Loucy (cell line): ENCODE measurements at regions not wholly inside any gene's neighbourhood (a gene's known extent, or its start where the extent isn't known, plus 50 kb on each side); places are given as distances from the start of the nearest gene placed in this dataset.

Source experiments
- H2AFZ ChIP-seq: fragments of 200-600 bp; sonication (generic); 2 replicates; pipeline ENCODE4 v1.6.0; 2016; ENCODE audit warnings: antibody characterized with exemption, mild to moderate bottlenecking, low read length, moderate library complexity
- H3F3A ChIP-seq: fragments of 200-600 bp; 2 replicates; pipeline ENCODE4 v1.6.0; 2016; ENCODE audit warnings: antibody characterized with exemption, low read depth, mild to moderate bottlenecking
- H3K27me3 ChIP-seq: fragments of 200-600 bp; sonication (generic); 2 replicates; pipeline ENCODE4 v1.6.1; 2014; ENCODE audit warnings: low read length, mild to moderate bottlenecking; ENCODE audit not compliant: insufficient read depth, poor library complexity, severe bottlenecking
- H3K36me3 ChIP-seq: fragments of 200-600 bp; sonication (generic); 2 replicates; pipeline ENCODE4 v1.6.1; 2016; ENCODE audit warnings: low read length; ENCODE audit not compliant: insufficient read depth
- H3K4me1 ChIP-seq: fragments of 200-600 bp; sonication (generic); 2 replicates; pipeline ENCODE4 v1.5.1; 2014; ENCODE audit warnings: low read length, mild to moderate bottlenecking; ENCODE audit not compliant: insufficient read depth, poor library complexity, severe bottlenecking
- H3K4me2 ChIP-seq: fragments of 200-600 bp; sonication (generic); 2 replicates; pipeline ENCODE4 v1.6.0; 2014; ENCODE audit warnings: antibody characterized with exemption, low read length, low read depth, mild to moderate bottlenecking; ENCODE audit not compliant: poor library complexity, severe bottlenecking
- H3K4me3 ChIP-seq: fragments of 200-600 bp; sonication (generic); 2 replicates; pipeline ENCODE4 v1.5.1; 2014; ENCODE audit warnings: low read length, mild to moderate bottlenecking, mixed read lengths; ENCODE audit not compliant: poor library complexity, severe bottlenecking
- H3K79me2 ChIP-seq: fragments of 200-600 bp; sonication (generic); 2 replicates; pipeline ENCODE4 v1.6.1; 2014; ENCODE audit warnings: low read length; ENCODE audit not compliant: insufficient read depth
- H3K9ac ChIP-seq: fragments of 200-600 bp; sonication (generic); 2 replicates; pipeline ENCODE4 v1.6.0; 2014; ENCODE audit warnings: mild to moderate bottlenecking, low read depth, low read length, moderate library complexity; ENCODE audit not compliant: poor library complexity, severe bottlenecking
- H3K9me2 ChIP-seq: fragments of 200-600 bp; sonication (generic); replicated peaks from 2 replicates; pipeline ENCODE4 v1.6.1; 2016; ENCODE audit warnings: low read depth, low read length, mixed read lengths
- H3K9me3 ChIP-seq: fragments of 200-600 bp; sonication (generic); 2 replicates; pipeline ENCODE4 v1.6.1; 2014; ENCODE audit warnings: mild to moderate bottlenecking, antibody characterized with exemption, low read length, low read depth; ENCODE audit not compliant: insufficient read depth
- H4K20me1 ChIP-seq: fragments of 200-600 bp; sonication (generic); 2 replicates; pipeline ENCODE4 v1.6.0; 2014; ENCODE audit warnings: antibody characterized with exemption, low read length, mild to moderate bottlenecking; ENCODE audit not compliant: insufficient read depth, poor library complexity, severe bottlenecking
- EZH2phosphoT487 ChIP-seq: fragments of 200-600 bp; IDR thresholded peaks from 2 replicates; pipeline ENCODE4 v1.6.1; 2018; ENCODE audit warnings: antibody characterized with exemption, mild to moderate bottlenecking, moderate library complexity, borderline replicate concordance
- TF ChIP-seq, protein P1 (sequence below): fragments of 200-600 bp; sonication (generic); conservative IDR thresholded peaks from 2 replicates; pipeline ENCODE4 v1.5.1; 2014; ENCODE audit warnings: mild to moderate bottlenecking, antibody characterized with exemption, low read length

DNA sequence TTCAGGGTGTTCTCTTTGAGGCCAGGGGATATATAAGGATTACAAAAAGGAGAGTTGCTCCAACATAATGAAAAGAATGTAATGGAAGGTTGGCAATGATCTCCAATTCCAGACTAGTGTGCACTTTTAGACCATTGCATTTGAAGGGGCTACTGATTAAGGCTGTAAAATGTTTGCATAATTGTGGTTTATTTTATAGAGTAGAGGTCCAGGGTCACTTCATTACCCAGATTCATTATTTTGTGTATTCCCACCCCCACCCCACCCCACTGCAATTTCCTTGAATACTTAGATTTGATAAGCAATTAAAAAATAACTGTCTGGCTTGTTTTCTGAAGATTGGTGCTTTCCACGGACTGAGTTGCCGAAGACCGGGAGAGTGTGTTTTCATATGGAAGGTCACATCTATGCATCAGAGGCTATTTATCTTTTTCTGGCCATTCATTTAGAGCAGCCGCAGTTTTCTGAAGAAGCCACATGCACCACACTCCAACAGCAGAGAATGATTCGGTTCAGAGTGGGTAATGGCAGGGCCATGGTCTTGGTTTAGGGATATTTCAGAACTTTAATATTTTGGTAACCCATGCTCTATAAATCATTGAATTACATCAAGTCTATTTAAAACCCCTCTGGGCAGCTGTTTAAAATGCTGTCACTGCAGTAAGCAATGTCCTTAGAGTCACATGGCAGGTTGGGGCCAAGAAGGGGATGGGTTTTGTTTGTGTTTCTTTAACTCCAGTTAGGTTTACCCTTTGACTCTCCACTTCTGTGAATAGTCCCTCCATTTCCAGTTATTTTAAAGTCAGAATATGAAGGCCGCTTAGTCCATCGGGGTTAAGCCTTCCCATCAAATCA lies 94.6 kb downstream of the TMEM30B start:
- Histone ChIP-seq H3K79me2 (no peaks in the 10 kb centered on the region), H3K9ac (no peak overlapping the region), H3K27me3 (no peaks in the 10 kb centered on the region), H2AFZ (no peak overlapping the region), H3K36me3 (no peaks in the 10 kb centered on the region), H3K9me2 (no peaks in the 10 kb centered on the region), H4K20me1 (no peaks in the 10 kb centered on the region), H3K4me3 (no peak overlapping the region), H3K4me1 (peaks cover 19% of the 10 kb centered on the region), H3K9me3 (no peaks in the 10 kb centered on the region), H3F3A (no peaks in the 10 kb centered on the region), H3K4me2 (no peak overlapping the region)
- no peak for TF ChIP-seq EZH2phosphoT487
- TF ChIP-seq, protein P1, sequence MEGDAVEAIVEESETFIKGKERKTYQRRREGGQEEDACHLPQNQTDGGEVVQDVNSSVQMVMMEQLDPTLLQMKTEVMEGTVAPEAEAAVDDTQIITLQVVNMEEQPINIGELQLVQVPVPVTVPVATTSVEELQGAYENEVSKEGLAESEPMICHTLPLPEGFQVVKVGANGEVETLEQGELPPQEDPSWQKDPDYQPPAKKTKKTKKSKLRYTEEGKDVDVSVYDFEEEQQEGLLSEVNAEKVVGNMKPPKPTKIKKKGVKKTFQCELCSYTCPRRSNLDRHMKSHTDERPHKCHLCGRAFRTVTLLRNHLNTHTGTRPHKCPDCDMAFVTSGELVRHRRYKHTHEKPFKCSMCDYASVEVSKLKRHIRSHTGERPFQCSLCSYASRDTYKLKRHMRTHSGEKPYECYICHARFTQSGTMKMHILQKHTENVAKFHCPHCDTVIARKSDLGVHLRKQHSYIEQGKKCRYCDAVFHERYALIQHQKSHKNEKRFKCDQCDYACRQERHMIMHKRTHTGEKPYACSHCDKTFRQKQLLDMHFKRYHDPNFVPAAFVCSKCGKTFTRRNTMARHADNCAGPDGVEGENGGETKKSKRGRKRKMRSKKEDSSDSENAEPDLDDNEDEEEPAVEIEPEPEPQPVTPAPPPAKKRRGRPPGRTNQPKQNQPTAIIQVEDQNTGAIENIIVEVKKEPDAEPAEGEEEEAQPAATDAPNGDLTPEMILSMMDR = no peak

DNA sequence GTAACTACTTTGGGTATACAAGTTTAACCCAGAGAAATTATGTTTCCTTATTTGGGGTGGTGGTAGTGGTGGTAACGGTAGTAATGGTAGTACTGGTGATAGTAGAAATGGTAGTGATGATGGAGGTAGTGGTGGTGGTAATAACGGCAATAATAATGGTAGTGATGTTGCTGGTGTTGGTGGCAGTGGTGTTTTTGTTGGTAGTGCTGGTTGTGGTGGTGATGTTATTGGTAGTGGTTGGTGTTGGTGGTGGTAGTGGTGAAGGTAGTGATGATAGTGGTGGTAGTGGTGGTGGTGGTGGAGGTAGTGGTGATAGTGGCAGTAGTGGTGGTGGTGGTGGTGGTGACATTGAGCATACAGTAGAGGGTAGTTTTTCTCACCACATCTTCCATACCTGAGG lies 95.6 kb downstream of the TMEM30B start:
- Histone ChIP-seq H3K9me3 (no peaks in the 10 kb centered on the region), H3K9me2 (no peaks in the 10 kb centered on the region), H3K27me3 (no peaks in the 10 kb centered on the region), H3K36me3 (no peaks in the 10 kb centered on the region), H3K9ac (no peak overlapping the region), H4K20me1 (no peaks in the 10 kb centered on the region), H3K4me2 (no peak overlapping the region), H3K4me1 (peaks cover 19% of the 10 kb centered on the region), H3K4me3 (no peak overlapping the region), H3F3A (no peaks in the 10 kb centered on the region), H2AFZ (no peak overlapping the region), H3K79me2 (no peaks in the 10 kb centered on the region)
- TF ChIP-seq, protein P1 = no peak
- TF ChIP-seq EZH2phosphoT487 = no peak

DNA sequence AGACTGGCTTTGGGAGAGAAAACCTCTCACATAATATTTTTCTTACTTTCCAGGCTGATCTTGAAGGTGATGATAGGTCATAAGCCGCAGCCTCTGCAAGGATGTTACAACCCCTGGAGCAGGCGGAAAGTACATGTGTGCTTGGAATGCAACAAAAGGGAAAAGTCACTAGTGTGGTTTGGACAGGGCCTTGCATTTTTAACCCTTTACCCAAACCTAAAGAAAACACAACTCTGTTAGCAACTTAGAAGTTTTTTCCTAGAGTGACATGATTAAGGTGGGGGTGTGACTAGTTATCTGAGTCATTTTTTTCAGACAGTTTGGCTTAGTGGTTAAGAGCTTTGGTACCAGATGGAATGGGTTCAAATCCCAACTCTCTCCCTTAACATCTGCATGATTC lies 97.0 kb downstream of the TMEM30B start:
- Histone ChIP-seq H3K9ac (no peak overlapping the region), H3K4me1 (peaks cover 19% of the 10 kb centered on the region), H3K27me3 (no peaks in the 10 kb centered on the region), H3F3A (no peaks in the 10 kb centered on the region), H3K9me3 (no peaks in the 10 kb centered on the region), H3K4me3 (no peak overlapping the region), H3K4me2 (peak overlapping the region; percentile 62), H3K79me2 (no peaks in the 10 kb centered on the region), H3K36me3 (no peaks in the 10 kb centered on the region), H4K20me1 (no peaks in the 10 kb centered on the region), H3K9me2 (no peaks in the 10 kb centered on the region), H2AFZ (no peak overlapping the region)
- no peak for TF ChIP-seq EZH2phosphoT487
- TF ChIP-seq, protein P1 = no peak
